ENCODE measurements at regions not wholly inside any gene's neighbourhood (a gene's known extent, or its start where the extent isn't known, plus 50 kb on each side); places are given as distances from the start of the nearest gene placed in this dataset.

- no peak for TF ChIP-seq REST (IDR thresholded peaks at IDR 0.05; ENCODE audit: unreplicated experiment)
- no peak for TF ChIP-seq EZH2 (IDR thresholded peaks at IDR 0.05; ENCODE audit: low read depth, unreplicated experiment)
- TF ChIP-seq CTCF (conservative IDR thresholded peaks at IDR 0.05; ENCODE audit: low read depth in 2 of 2) = no peak
- TF ChIP-seq POLR2AphosphoS5 (IDR thresholded peaks at IDR 0.05; ENCODE audit: low read depth) = no peak
- TF ChIP-seq EZH2phosphoT487 (IDR thresholded peaks at IDR 0.05; ENCODE audit: unreplicated experiment) = no peak
- no peak for TF ChIP-seq CREB1 (CRISPR knock-in tag; IDR thresholded peaks at IDR 0.05; ENCODE audit: low read depth)
- TF ChIP-seq NANOG (IDR thresholded peaks at IDR 0.05; ENCODE audit: borderline replicate concordance) = no peak
- no peak for TF ChIP-seq ZNF331 (CRISPR knock-in tag; IDR thresholded peaks at IDR 0.05; ENCODE audit: low read depth)
- no peak for TF ChIP-seq JUNB (IDR thresholded peaks at IDR 0.05; ENCODE audit: unreplicated experiment)
- TF ChIP-seq STAT1 (IDR thresholded peaks at IDR 0.05; ENCODE audit: unreplicated experiment) = no peak
Measured at GRCh38 chr2:156947261-156947660, 310.2 kb upstream of the GALNT5 start.
